Small intestine (tissue), 7 donors: ENCODE measurements at regions not wholly inside any gene's neighbourhood (a gene's known extent, or its start where the extent isn't known, plus 50 kb on each side); places are given as distances from the start of the nearest gene placed in this dataset.
A peak's percentile ranks its signal among the peaks of the same experiment; 100 is the strongest.

ENCODE experiments used
- DNase-seq, 2 donors: peaks; one replicate each; pipeline versions ENCODE4 v3.0.0 to v3.0.0-alpha.2; 2013
- FAIRE-seq: peaks from 2 replicates; lab custom pipeline; 2012; peaks lifted over from hg19 to GRCh38; lab: Jason Lieb, UNC
- H3K27ac ChIP-seq, 3 donors: one replicate each; pipeline ENCODE4 v1.5.1; 2013; ENCODE audit warnings: low read length in 2 of 3, mild to moderate bottlenecking in 2 of 3, control low read depth in 1 of 3, inconsistent platforms in 1 of 3, low read depth in 1 of 3, moderate library complexity in 1 of 3
- H3K27me3 ChIP-seq, 3 donors: one replicate each; pipeline ENCODE4 v1.6.1; 2013; ENCODE audit warnings: low read length in 3 of 3, inconsistent platforms in 1 of 3; ENCODE audit not compliant: control insufficient read depth in 3 of 3, insufficient read depth in 3 of 3
- H3K36me3 ChIP-seq, 3 donors: one replicate each; pipeline ENCODE4 v1.6.1; 2013; ENCODE audit warnings: low read length in 3 of 3, inconsistent platforms in 1 of 3, low read depth in 1 of 3, mild to moderate bottlenecking in 1 of 3, moderate library complexity in 1 of 3; ENCODE audit not compliant: control insufficient read depth in 3 of 3, insufficient read depth in 2 of 3
- H3K4me1 ChIP-seq, 3 donors: one replicate each; pipeline ENCODE4 v1.6.1; 2013; ENCODE audit warnings: low read length in 2 of 3, inconsistent platforms in 1 of 3, low read depth in 1 of 3, mild to moderate bottlenecking in 1 of 3, moderate library complexity in 1 of 3; ENCODE audit not compliant: control insufficient read depth in 3 of 3, insufficient read depth in 2 of 3
- H3K4me3 ChIP-seq, 3 donors: one replicate each; pipeline ENCODE4 v1.5.1; 2013; ENCODE audit warnings: low read length in 3 of 3, control low read depth in 1 of 3, inconsistent platforms in 1 of 3, low read depth in 1 of 3, mild to moderate bottlenecking in 1 of 3, moderate library complexity in 1 of 3
- H3K9me3 ChIP-seq, 2 donors: one replicate each; pipeline ENCODE4 v1.6.1; 2013; ENCODE audit warnings: low read depth in 1 of 2, low read length in 1 of 2; ENCODE audit not compliant: control insufficient read depth in 2 of 2, insufficient read depth in 1 of 2
- WGBS, 3 donors: extraction: QIAGEN DNeasy Blood & Tissue Kit; methylation state at CpG; one replicate each; pipeline ENCODE4 v1.1.7; 2013; 5-methylcytosine and 5-hydroxymethylcytosine counted together
- donor health status: healthy with polysubstance abuse.
- donor health status: control.
- donor health status: control.
- donor health status: Bipolar disorder and iron deficiency.
- donor health status: healthy.

- no peaks in the 10 kb centered on the region for H3K9me3 ChIP-seq
- no peaks in the 10 kb centered on the region for H3K27me3 ChIP-seq
- no peaks in the 10 kb centered on the region for H3K4me1 ChIP-seq
- H3K27ac ChIP-seq: no peak overlapping the region
- no peak for FAIRE-seq
- DNase-seq: peak in 1 of 2 donors; percentile 16
- WGBS, 3 donors: 14 to 59% (median 41%) methylated on average over 5 of the region's 5 CpGs
- no peak overlapping the region for H3K4me3 ChIP-seq
- no peaks in the 10 kb centered on the region for H3K36me3 ChIP-seq
Measured at GRCh38 chr1:229846351-229846750, 220.3 kb downstream of the URB2 start.

GRCh38 chr1:229848752-229849677 lies 218.0 kb upstream of the GALNT2 start:
- WGBS, 3 donors: 64 to 75% (median 75%) methylated on average over 9 of the region's 9 CpGs
- H3K9me3 ChIP-seq: no peaks in the 10 kb centered on the region
- H3K4me1 ChIP-seq: no peaks in the 10 kb centered on the region
- H3K27ac ChIP-seq: no peak overlapping the region
- FAIRE-seq: no peak
- no peaks in the 10 kb centered on the region for H3K27me3 ChIP-seq
- H3K4me3 ChIP-seq: no peak overlapping the region
- H3K36me3 ChIP-seq: no peaks in the 10 kb centered on the region
- DNase-seq: peak; percentile 37 to 44

- Histone ChIP-seq H3K4me1 (no peaks in the 10 kb centered on the region), H3K27ac (no peak overlapping the region), H3K36me3 (no peaks in the 10 kb centered on the region), H3K4me3 (no peak overlapping the region), H3K27me3 (no peaks in the 10 kb centered on the region), H3K9me3 (no peaks in the 10 kb centered on the region)
- WGBS, 3 donors: 84 to 96% (median 94%) methylated on average over 6 of the region's 6 CpGs
- DNase-seq (no peak), FAIRE-seq (no peak)
Measured at GRCh38 chr1:229851511-229851910, 215.5 kb upstream of the GALNT2 start.

GRCh38 chr1:229853751-229854150 lies 213.3 kb upstream of the GALNT2 start:
- no peak for FAIRE-seq
- 74 to 84% (median 80%) methylated on average over 3 of the region's 3 CpGs for WGBS, 3 donors
- Histone ChIP-seq H3K4me1 (no peaks in the 10 kb centered on the region), H3K27me3 (peaks cover 0 to 3% (median 0%) of the 10 kb centered on the region in 3 donors), H3K9me3 (no peaks in the 10 kb centered on the region), H3K4me3 (no peak overlapping the region), H3K36me3 (no peaks in the 10 kb centered on the region), H3K27ac (no peak overlapping the region)
- no peak for DNase-seq

- Histone ChIP-seq H3K4me3 (no peak overlapping the region), H3K36me3 (no peaks in the 10 kb centered on the region), H3K9me3 (no peaks in the 10 kb centered on the region), H3K27me3 (peaks cover 0 to 3% (median 0%) of the 10 kb centered on the region in 3 donors), H3K4me1 (no peaks in the 10 kb centered on the region), H3K27ac (no peak overlapping the region)
- DNase-seq (no peak), FAIRE-seq (no peak)
- WGBS, 3 donors: 94 to 96% (median 94%) methylated on average over 1 of the region's 1 CpG
Measured at GRCh38 chr1:229854620-229855019, 212.4 kb upstream of the GALNT2 start.

GRCh38 chr1:229856009-229856650 lies 210.9 kb upstream of the GALNT2 start:
- no peaks in the 10 kb centered on the region for H3K4me1 ChIP-seq
- peak overlapping the region in 1 of 3 donors; percentile 36 for H3K27ac ChIP-seq
- peaks cover 0 to 3% (median 0%) of the 10 kb centered on the region in 3 donors for H3K27me3 ChIP-seq
- FAIRE-seq (no peak), DNase-seq (peak in 1 of 2 donors; percentile 31)
- 38 to 41% (median 40%) methylated on average over 7 of the region's 7 CpGs for WGBS, 3 donors
- H3K4me3 ChIP-seq: no peak overlapping the region
- H3K36me3 ChIP-seq: no peaks in the 10 kb centered on the region
- H3K9me3 ChIP-seq: no peaks in the 10 kb centered on the region

GRCh38 chr1:229857585-229857984 lies 209.5 kb upstream of the GALNT2 start:
- H3K27ac ChIP-seq: no peak overlapping the region
- peaks cover 0 to 3% (median 0%) of the 10 kb centered on the region in 3 donors for H3K27me3 ChIP-seq
- no peaks in the 10 kb centered on the region for H3K36me3 ChIP-seq
- 90 to 99% (median 92%) methylated on average over 4 of the region's 4 CpGs for WGBS, 3 donors
- FAIRE-seq (no peak), DNase-seq (no peak)
- H3K4me1 ChIP-seq: no peaks in the 10 kb centered on the region
- H3K4me3 ChIP-seq: no peak overlapping the region
- H3K9me3 ChIP-seq: no peaks in the 10 kb centered on the region

GRCh38 chr1:229859026-229859425 lies 208.0 kb upstream of the GALNT2 start:
- H3K4me1 ChIP-seq: peaks cover 0 to 3% (median 0%) of the 10 kb centered on the region in 3 donors
- no peak for DNase-seq
- no peak overlapping the region for H3K27ac ChIP-seq
- whole genome bisulfite sequencing, 3 donors: 81 to 92% (median 85%) methylated on average over 5 of the region's 5 CpGs
- no peaks in the 10 kb centered on the region for H3K9me3 ChIP-seq
- peaks cover 0 to 3% (median 0%) of the 10 kb centered on the region in 3 donors for H3K27me3 ChIP-seq
- no peaks in the 10 kb centered on the region for H3K36me3 ChIP-seq
- no peak overlapping the region for H3K4me3 ChIP-seq
- FAIRE-seq: no peak
